SU-DHL-6 (cell line): ENCODE measurements at regions not wholly inside any gene's neighbourhood (a gene's known extent, or its start where the extent isn't known, plus 50 kb on each side); places are given as distances from the start of the nearest gene placed in this dataset.

ENCODE experiments used
- CTCF ChIP-seq: fragments of 200-600 bp; sonication (generic); IDR thresholded peaks from one replicate; pipeline ENCODE4 v1.5.1; 2017; ENCODE audit warnings: antibody characterized with exemption, mild to moderate bottlenecking, low read length, moderate library complexity; ENCODE audit not compliant: insufficient read depth, poor library complexity, severe bottlenecking
- EZH2phosphoT487 ChIP-seq: fragments of 200-600 bp; sonication (generic), shearing (Covaris generic); conservative IDR thresholded peaks from 2 replicates; pipeline ENCODE4 v1.6.1; 2018; ENCODE audit warnings: mild to moderate bottlenecking, antibody characterized with exemption, low read length, moderate library complexity, mixed read lengths

GRCh38 chr10:29022513-29022912, 266.4 kb upstream of the LYZL1 start:
- TF ChIP-seq CTCF, result no peak
- no peak for TF ChIP-seq EZH2phosphoT487
